GM19397 (cell line): ENCODE measurements at regions not wholly inside any gene's neighbourhood (a gene's known extent, or its start where the extent isn't known, plus 50 kb on each side); places are given as distances from the start of the nearest gene placed in this dataset.
"Not testable (repeated sequence)": the region's sequence is repeated elsewhere in the genome, so short reads cannot be mapped to it uniquely, and the experiment has no call there.

ENCODE experiments used
- ATAC-seq: cut with Tn5 transposase; IDR thresholded peaks from one replicate; pipeline ENCODE4 v1.9.1; 2021; ENCODE audit warnings: mild to moderate bottlenecking, moderate library complexity; ENCODE audit not compliant: unreplicated experiment

GRCh38 chr5:67827541-67827940, 388.0 kb upstream of the PIK3R1 start:
- no peak for ATAC-seq

- ATAC-seq, result no peak
Measured at GRCh38 chr5:67824852-67825251, 390.7 kb upstream of the PIK3R1 start.

- no peak for ATAC-seq
Measured at GRCh38 chr5:67817652-67818051, 397.9 kb upstream of the PIK3R1 start.

GRCh38 chr5:67816456-67816855, 399.1 kb upstream of the PIK3R1 start:
- ATAC-seq, result no peak

- no peak for ATAC-seq
Measured at GRCh38 chr5:67815455-67816391, 399.8 kb upstream of the PIK3R1 start.

GRCh38 chr5:67814569-67815311, 400.8 kb upstream of the PIK3R1 start:
- no peak for ATAC-seq

GRCh38 chr5:67813877-67814539, 401.5 kb upstream of the PIK3R1 start:
- ATAC-seq, result no peak

GRCh38 chr5:67809589-67809988, 406.0 kb upstream of the PIK3R1 start:
- ATAC-seq, result no peak

- no peak for ATAC-seq
Measured at GRCh38 chr5:67808340-67808739, 407.2 kb upstream of the PIK3R1 start.

- no peak for ATAC-seq
Measured at GRCh38 chr5:67807439-67807888, 408.1 kb upstream of the PIK3R1 start.

- no peak for ATAC-seq
Measured at GRCh38 chr5:67806654-67807438, 408.7 kb upstream of the PIK3R1 start.

GRCh38 chr5:67805666-67806348, 409.7 kb upstream of the PIK3R1 start:
- no peak for ATAC-seq

GRCh38 chr5:67802766-67803165, 412.8 kb upstream of the PIK3R1 start:
- ATAC-seq, result no peak

GRCh38 chr5:67799732-67800234, 415.8 kb upstream of the PIK3R1 start:
- no peak for ATAC-seq

GRCh38 chr5:67798470-67798869, 417.1 kb upstream of the PIK3R1 start:
- not testable (repeated sequence) for ATAC-seq

- no peak for ATAC-seq
Measured at GRCh38 chr5:67795781-67796477, 419.6 kb upstream of the PIK3R1 start.

- no peak for ATAC-seq
Measured at GRCh38 chr5:67793966-67794365, 421.6 kb upstream of the PIK3R1 start.

- no peak for ATAC-seq
Measured at GRCh38 chr5:67793418-67793817, 422.1 kb upstream of the PIK3R1 start.

GRCh38 chr5:67792891-67793290, 422.7 kb upstream of the PIK3R1 start:
- ATAC-seq, result no peak
